Keratinocyte (primary cell): ENCODE measurements at regions not wholly inside any gene's neighbourhood (a gene's known extent, or its start where the extent isn't known, plus 50 kb on each side); places are given as distances from the start of the nearest gene placed in this dataset.

Source experiments
- CTCF ChIP-seq, 3 experiments: IDR thresholded peaks in 1 of 3; conservative IDR thresholded peaks in 1 of 3; optimal IDR thresholded peaks in 1 of 3; 2 replicates in 2 of 3; 3 replicates in 1 of 3; pipeline versions ENCODE3 to v1.5.1; 2011; ENCODE audit warnings: low read length in 3 of 3, mild to moderate bottlenecking in 3 of 3, moderate library complexity in 2 of 3, control low read depth in 1 of 3, inconsistent platforms in 1 of 3; ENCODE audit not compliant: insufficient read depth in 2 of 3; ENCODE audit errors: extremely low read depth in 1 of 3
- EZH2 ChIP-seq: IDR thresholded peaks from one replicate; pipeline ENCODE4 v1.6.1; 2012; ENCODE audit warnings: inconsistent platforms, mild to moderate bottlenecking, low read length, moderate library complexity

GRCh38 chr5:30561771-30562170 is 631.7 kb upstream of the CDH6 start:
- no peak for TF ChIP-seq CTCF (optimal IDR thresholded peaks at IDR 0.05 in 1 of 3, IDR thresholded peaks at IDR 0.05 in 1 of 3, conservative IDR thresholded peaks at IDR 0.05 in 1 of 3; ENCODE audit: extremely low read depth in 1 of 3, insufficient read depth in 2 of 3, low read length in 3 of 3)
- no peak for TF ChIP-seq EZH2
